K562 (cell line): ENCODE measurements at regions not wholly inside any gene's neighbourhood (a gene's known extent, or its start where the extent isn't known, plus 50 kb on each side); places are given as distances from the start of the nearest gene placed in this dataset.

Source experiments
- ATAC-seq: fragments of 200-7000 bp; cut with Tn5 transposase; 3 replicates; pipeline ENCODE4 v1.9.1; 2020; ENCODE audit warnings: moderate library complexity
- BruUV-seq: library from RNA; stranded (reverse); fragments of 400-500 nt; replicated peaks from 2 replicates; lab custom pipeline; 2021; lab: Mats Ljungman, UMichigan
- CTCF ChIA-PET: fragments of 300-600 bp; formaldehyde crosslinking; extraction: SDS; loops from one replicate; lab custom pipeline; 2021; ENCODE audit warnings: low intra/inter-chr PET ratio; lab: Yijun Ruan, JAX
- POLR2A ChIA-PET: fragments of 300-600, 350-650 bp; sonication (Branson Sonifier 250); formaldehyde crosslinking; extraction: SDS; loops from one replicate; lab custom pipeline; 2021; ENCODE audit warnings: antibody characterized with exemption, inconsistent platforms; lab: Yijun Ruan, JAX
- DNase-seq, 4 experiments: peaks; one replicate each; pipeline versions ENCODE4 v3.0.0 to v3.0.0-alpha.2; 2011 to 2018; ENCODE audit warnings: low spot score in 3 of 4, mixed read lengths in 3 of 4; ENCODE audit errors: extremely low read depth in 1 of 4
- FAIRE-seq: peaks from 2 replicates; lab custom pipeline; 2011; peaks lifted over from hg19 to GRCh38; lab: Jason Lieb, UNC
- H2AFZ ChIP-seq: 2 replicates; pipeline ENCODE4 v1.6.0; 2011; ENCODE audit warnings: low read depth, low read length, control low read depth, inconsistent platforms
- H3K27ac ChIP-seq: fragments of 200-600 bp; 3 replicates; pipeline ENCODE4 v1.8.0; 2011; ENCODE audit warnings: low read depth, mild to moderate bottlenecking, control low read depth, inconsistent platforms, low read length, moderate library complexity, mixed read lengths; ENCODE audit errors: extremely low read depth
- H3K27me3 ChIP-seq, 2 experiments: fragments of 300-600 bp in 1 of 2; 2 replicates in 1 of 2; 3 replicates in 1 of 2; pipeline versions ENCODE4 v1.6.0 to v1.8.0; 2011; ENCODE audit warnings: inconsistent platforms in 2 of 2, low read length in 2 of 2, mild to moderate bottlenecking in 1 of 2, mixed read lengths in 1 of 2, moderate library complexity in 1 of 2; ENCODE audit not compliant: control insufficient read depth in 2 of 2, insufficient read depth in 2 of 2
- H3K36me3 ChIP-seq: fragments of 300-600 bp; 3 replicates; pipeline ENCODE4 v1.8.0; 2011; ENCODE audit warnings: mild to moderate bottlenecking, low read length, inconsistent platforms; ENCODE audit not compliant: control insufficient read depth, insufficient read depth
- H3K4me1 ChIP-seq, 2 experiments: fragments of 200-600 bp in 1 of 2; replicated peaks in 1 of 2; 2 replicates in 1 of 2; 3 replicates in 1 of 2; pipeline versions ENCODE4 v1.5.1 to v1.8.0; 2011; ENCODE audit warnings: inconsistent platforms in 2 of 2, low read length in 2 of 2, mild to moderate bottlenecking in 1 of 2, mixed read lengths in 1 of 2, moderate library complexity in 1 of 2; ENCODE audit not compliant: control insufficient read depth in 2 of 2, insufficient read depth in 2 of 2
- H3K4me2 ChIP-seq: 2 replicates; pipeline ENCODE4 v1.6.1; 2011; ENCODE audit warnings: low read length, control low read depth, inconsistent platforms, mixed read lengths; ENCODE audit not compliant: insufficient read depth
- H3K4me3 ChIP-seq: fragments of 200-600 bp; sonication (generic), shearing (Covaris generic); 2 replicates; pipeline ENCODE4 v1.5.1; 2016; ENCODE audit warnings: control low read depth, inconsistent platforms
- H3K79me2 ChIP-seq: fragments of 200-600 bp; 3 replicates; pipeline ENCODE4 v1.8.0; 2011; ENCODE audit warnings: low read length, inconsistent platforms; ENCODE audit not compliant: control insufficient read depth, insufficient read depth
- H3K9ac ChIP-seq, 2 experiments: 2 replicates each; pipeline versions ENCODE4 v1.6.0 to v1.6.1; 2011; ENCODE audit warnings: low read depth in 2 of 2, low read length in 2 of 2, control low read depth in 1 of 2, inconsistent platforms in 1 of 2, mild to moderate bottlenecking in 1 of 2, mixed read lengths in 1 of 2; ENCODE audit not compliant: insufficient read depth in 1 of 2
- H3K9me1 ChIP-seq: one replicate; pipeline ENCODE4 v1.6.0; 2011; ENCODE audit warnings: inconsistent platforms, mild to moderate bottlenecking, low read length, moderate library complexity; ENCODE audit not compliant: control insufficient read depth, insufficient read depth
- H3K9me3 ChIP-seq: replicated peaks from 2 replicates; pipeline ENCODE4 v1.5.1; 2011; ENCODE audit warnings: low read depth, low read length, inconsistent platforms; ENCODE audit not compliant: control insufficient read depth, insufficient read depth
- H4K20me1 ChIP-seq: replicated peaks from 2 replicates; pipeline ENCODE4 v1.6.1; 2011; ENCODE audit warnings: low read length, inconsistent platforms, mixed read lengths; ENCODE audit not compliant: control insufficient read depth, insufficient read depth
- ADNP ChIP-seq: fragments of 200-800 bp; sonication (Bioruptor generic); IDR thresholded peaks from 2 replicates; pipeline ENCODE4 v1.6.1; 2016; ENCODE audit warnings: missing genetic modification characterization, missing compliant biosample characterization
- HDAC2 ChIP-seq: fragments of 450-650 bp; IDR thresholded peaks from 2 replicates; pipeline ENCODE4 v1.6.1; 2016; ENCODE audit warnings: mild to moderate bottlenecking
- MCM2 ChIP-seq: fragments of 450-650 bp; IDR thresholded peaks from 2 replicates; pipeline ENCODE4 v1.6.1; 2017; ENCODE audit warnings: low read depth, mild to moderate bottlenecking
- NCOA6 ChIP-seq: fragments of 450-650 bp; IDR thresholded peaks from 2 replicates; pipeline ENCODE4 v1.6.1; 2017; ENCODE audit warnings: mild to moderate bottlenecking
- NCOR1 ChIP-seq: fragments of 450-650 bp; IDR thresholded peaks from 2 replicates; pipeline ENCODE4 v1.6.1; 2016; ENCODE audit warnings: mild to moderate bottlenecking, moderate library complexity
- NUFIP1 ChIP-seq: fragments of 450-650 bp; IDR thresholded peaks from 2 replicates; pipeline ENCODE4 v1.6.1; 2018; ENCODE audit not compliant: partially characterized antibody
- POLR2H ChIP-seq: IDR thresholded peaks from 2 replicates; pipeline ENCODE4 v1.6.1; 2016; ENCODE audit warnings: missing genetic modification characterization, low read depth, mild to moderate bottlenecking, control low read depth, missing compliant biosample characterization, moderate library complexity
- RAD51 ChIP-seq: fragments of 450-650 bp; IDR thresholded peaks from 2 replicates; pipeline ENCODE4 v1.7.1; 2016; ENCODE audit warnings: low read depth, mild to moderate bottlenecking, borderline replicate concordance
- RBM22 ChIP-seq: fragments of 200-400 bp; formaldehyde crosslinking; IDR thresholded peaks from 2 replicates; pipeline ENCODE4 v1.6.1; 2018; ENCODE audit warnings: low read length, low read depth; ENCODE audit not compliant: poor library complexity, severe bottlenecking
- RBM34 ChIP-seq: fragments of 200-400 bp; formaldehyde crosslinking; IDR thresholded peaks from 2 replicates; pipeline ENCODE4 v1.6.1; 2018; ENCODE audit warnings: low read length, borderline replicate concordance; ENCODE audit not compliant: insufficient read depth
- THAP12 ChIP-seq: fragments of 250-450 bp; sonication (Bioruptor Pico); IDR thresholded peaks from 2 replicates; pipeline ENCODE4 v1.9.0; 2021; ENCODE audit warnings: mild to moderate bottlenecking, inconsistent platforms
- TOE1 ChIP-seq, 2 experiments: fragments of 450-650 bp in 1 of 2; sonication (generic) in 1 of 2; formaldehyde crosslinking in 1 of 2; IDR thresholded peaks; 2 replicates each; pipeline versions ENCODE4 v1.7.1 to v1.8.0; 2016 to 2022; ENCODE audit warnings: borderline replicate concordance in 2 of 2, mild to moderate bottlenecking in 2 of 2, antibody characterized with exemption in 1 of 2, inconsistent platforms in 1 of 2, low read depth in 1 of 2, missing genetic modification reagents in 1 of 2, moderate library complexity in 1 of 2
- ZNF224 ChIP-seq: sonication (generic); formaldehyde crosslinking; IDR thresholded peaks from 2 replicates; pipeline ENCODE4 v1.8.0; 2022; ENCODE audit warnings: mild to moderate bottlenecking, missing genetic modification reagents
- ZNF23 ChIP-seq: fragments of 250-450 bp; sonication (Bioruptor Pico); IDR thresholded peaks from 2 replicates; pipeline ENCODE4 v1.4.0; 2020; ENCODE audit warnings: mild to moderate bottlenecking
- ZNF583 ChIP-seq: fragments of 250-450 bp; sonication (Bioruptor Pico); IDR thresholded peaks from 2 replicates; pipeline ENCODE4 v1.4.0; 2020
- WGBS: fragments of 100-300 bp; shearing (Covaris generic); methylation state at CpG from one replicate; pipeline ENCODE4 v1.1.6; 2016; ENCODE audit warnings: low coverage, mixed read lengths; ENCODE audit not compliant: insufficient coverage; ENCODE audit errors: missing lambda C conversion rate; 5-methylcytosine and 5-hydroxymethylcytosine counted together
- in situ Hi-C: fragments of 300-500 bp; cut with MboI; formaldehyde crosslinking; loops from 4 replicates; pipeline ENCODE4 v1.15.0; 2018; ENCODE audit warnings: inconsistent platforms, mixed read lengths
- intact Hi-C: fragments of 100-400 bp; cut with micrococcal nuclease; formaldehyde crosslinking; loops from 2 replicates; pipeline ENCODE4 v1.14.2; 2022
- TF ChIP-seq, protein P1 (sequence below), 3 experiments: IDR thresholded peaks in 2 of 3; conservative IDR thresholded peaks in 1 of 3; 2 replicates each; pipeline ENCODE4 v1.5.1; 2011 to 2012; ENCODE audit warnings: low read length in 3 of 3, mild to moderate bottlenecking in 3 of 3, control low read depth in 2 of 3, improper control_type of control experiment in 1 of 3, inconsistent platforms in 1 of 3, low read depth in 1 of 3, mixed read lengths in 1 of 3, moderate library complexity in 1 of 3; ENCODE audit not compliant: insufficient read depth in 2 of 3
- TF ChIP-seq, protein P2 (sequence below): sonication (generic); formaldehyde crosslinking; IDR thresholded peaks from 2 replicates; pipeline ENCODE4 v1.8.0; 2022; ENCODE audit warnings: mild to moderate bottlenecking, missing genetic modification reagents

DNA sequence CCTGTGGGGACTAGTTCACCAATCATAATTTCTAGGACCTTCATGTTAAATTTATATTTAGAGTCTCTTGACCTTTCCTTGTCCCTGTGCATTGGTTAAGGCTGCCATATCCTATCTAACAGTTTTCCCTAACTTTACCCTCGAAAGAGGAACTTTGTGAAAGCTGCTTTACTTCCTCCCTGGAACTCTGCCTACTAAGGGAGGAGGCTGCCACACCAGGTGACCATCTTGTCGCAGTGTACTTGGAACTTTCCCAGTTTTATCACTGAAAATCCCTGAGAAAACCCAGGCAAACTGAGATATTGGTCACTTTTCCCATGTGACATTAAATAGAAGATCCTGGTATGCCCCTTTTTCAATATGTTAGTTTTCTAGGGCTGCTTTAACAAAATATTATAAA is 317.6 kb upstream of the TSHZ2 start:
- FAIRE-seq = no peak
- intact Hi-C loops = no loop called here
- CTCF ChIA-PET = no interaction called here
- POLR2A ChIA-PET = no interaction called here
- no peaks in the 10 kb centered on the region for H3K27me3 ChIP-seq
- H3K9me3 ChIP-seq = no peaks in the 10 kb centered on the region
- ATAC-seq = no peak
- H2AFZ ChIP-seq = no peak overlapping the region
- H3K4me2 ChIP-seq = no peak overlapping the region
- H3K9me1 ChIP-seq = no peaks in the 10 kb centered on the region
- no peak for DNase-seq
- no peak overlapping the region for H3K27ac ChIP-seq
- H3K36me3 ChIP-seq = no peaks in the 10 kb centered on the region
- no peaks in the 10 kb centered on the region for H3K79me2 ChIP-seq
- H3K4me3 ChIP-seq = no peak overlapping the region
- in situ Hi-C loops = no loop called here
- no peaks in the 10 kb centered on the region for H3K4me1 ChIP-seq
- H4K20me1 ChIP-seq = no peaks in the 10 kb centered on the region
- no TSS peak for BruUV-seq
- WGBS = 0% methylated on average over 2 of the region's 2 CpGs
- no peak overlapping the region for H3K9ac ChIP-seq
- no peak for TF ChIP-seq RBM22
- TF ChIP-seq NCOR1 = no peak
- no peak for TF ChIP-seq RBM34
- TF ChIP-seq, protein P1, sequence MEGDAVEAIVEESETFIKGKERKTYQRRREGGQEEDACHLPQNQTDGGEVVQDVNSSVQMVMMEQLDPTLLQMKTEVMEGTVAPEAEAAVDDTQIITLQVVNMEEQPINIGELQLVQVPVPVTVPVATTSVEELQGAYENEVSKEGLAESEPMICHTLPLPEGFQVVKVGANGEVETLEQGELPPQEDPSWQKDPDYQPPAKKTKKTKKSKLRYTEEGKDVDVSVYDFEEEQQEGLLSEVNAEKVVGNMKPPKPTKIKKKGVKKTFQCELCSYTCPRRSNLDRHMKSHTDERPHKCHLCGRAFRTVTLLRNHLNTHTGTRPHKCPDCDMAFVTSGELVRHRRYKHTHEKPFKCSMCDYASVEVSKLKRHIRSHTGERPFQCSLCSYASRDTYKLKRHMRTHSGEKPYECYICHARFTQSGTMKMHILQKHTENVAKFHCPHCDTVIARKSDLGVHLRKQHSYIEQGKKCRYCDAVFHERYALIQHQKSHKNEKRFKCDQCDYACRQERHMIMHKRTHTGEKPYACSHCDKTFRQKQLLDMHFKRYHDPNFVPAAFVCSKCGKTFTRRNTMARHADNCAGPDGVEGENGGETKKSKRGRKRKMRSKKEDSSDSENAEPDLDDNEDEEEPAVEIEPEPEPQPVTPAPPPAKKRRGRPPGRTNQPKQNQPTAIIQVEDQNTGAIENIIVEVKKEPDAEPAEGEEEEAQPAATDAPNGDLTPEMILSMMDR (IDR thresholded peaks at IDR 0.05 in 2 of 3, conservative IDR thresholded peaks at IDR 0.05 in 1 of 3; ENCODE audit: insufficient read depth in 2 of 3, low read depth in 1 of 3, low read length in 3 of 3) = no peak
- no peak for TF ChIP-seq HDAC2
- TF ChIP-seq ZNF23 (CRISPR knock-in tag) = no peak
- no peak for TF ChIP-seq MCM2
- no peak for TF ChIP-seq TOE1 (IDR thresholded peaks at IDR 0.05; ENCODE audit: borderline replicate concordance)
- no peak for TF ChIP-seq TOE1 (CRISPR knock-in tag; IDR thresholded peaks at IDR 0.05; ENCODE audit: borderline replicate concordance, low read depth)
- TF ChIP-seq NUFIP1 = no peak
- TF ChIP-seq NCOA6 = no peak
- no peak for TF ChIP-seq ADNP (tag)
- no peak for TF ChIP-seq POLR2H (tag)
- TF ChIP-seq ZNF224 = no peak
- TF ChIP-seq RAD51 = no peak
- no peak for TF ChIP-seq ZNF583 (CRISPR knock-in tag)
- no peak for TF ChIP-seq THAP12 (CRISPR knock-in tag)
- TF ChIP-seq, protein P2, sequence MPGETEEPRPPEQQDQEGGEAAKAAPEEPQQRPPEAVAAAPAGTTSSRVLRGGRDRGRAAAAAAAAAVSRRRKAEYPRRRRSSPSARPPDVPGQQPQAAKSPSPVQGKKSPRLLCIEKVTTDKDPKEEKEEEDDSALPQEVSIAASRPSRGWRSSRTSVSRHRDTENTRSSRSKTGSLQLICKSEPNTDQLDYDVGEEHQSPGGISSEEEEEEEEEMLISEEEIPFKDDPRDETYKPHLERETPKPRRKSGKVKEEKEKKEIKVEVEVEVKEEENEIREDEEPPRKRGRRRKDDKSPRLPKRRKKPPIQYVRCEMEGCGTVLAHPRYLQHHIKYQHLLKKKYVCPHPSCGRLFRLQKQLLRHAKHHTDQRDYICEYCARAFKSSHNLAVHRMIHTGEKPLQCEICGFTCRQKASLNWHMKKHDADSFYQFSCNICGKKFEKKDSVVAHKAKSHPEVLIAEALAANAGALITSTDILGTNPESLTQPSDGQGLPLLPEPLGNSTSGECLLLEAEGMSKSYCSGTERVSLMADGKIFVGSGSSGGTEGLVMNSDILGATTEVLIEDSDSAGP = no peak
